Keratinocyte (primary cell): ENCODE measurements at regions not wholly inside any gene's neighbourhood (a gene's known extent, or its start where the extent isn't known, plus 50 kb on each side); places are given as distances from the start of the nearest gene placed in this dataset.

Experiments used
- DNase-seq: peaks from one replicate; pipeline ENCODE4 v3.0.0-alpha.2; 2011; ENCODE audit warnings: low read depth, missing footprints, low spot score
- FAIRE-seq: peaks from 2 replicates; lab custom pipeline; 2011; peaks lifted over from hg19 to GRCh38; lab: Jason Lieb, UNC
- H2AFZ ChIP-seq: 2 replicates; pipeline ENCODE4 v1.6.0; 2012; ENCODE audit warnings: low read length, control low read depth, inconsistent platforms; ENCODE audit not compliant: control insufficient read depth
- H3K27ac ChIP-seq: 2 replicates; pipeline ENCODE4 v1.5.1; 2011; ENCODE audit warnings: low read length; ENCODE audit not compliant: control insufficient read depth, insufficient read depth
- H3K27me3 ChIP-seq: 3 replicates; pipeline ENCODE4 v1.6.0; 2011; ENCODE audit warnings: low read length; ENCODE audit not compliant: control insufficient read depth, insufficient read depth; ENCODE audit errors: extremely low read depth
- H3K36me3 ChIP-seq, 2 experiments: 2 replicates in 1 of 2; 3 replicates in 1 of 2; pipeline ENCODE4 v1.5.1; 2011; ENCODE audit warnings: low read length in 2 of 2, mild to moderate bottlenecking in 1 of 2; ENCODE audit not compliant: control insufficient read depth in 2 of 2, insufficient read depth in 2 of 2; ENCODE audit errors: extremely low read depth in 1 of 2
- H3K4me1 ChIP-seq: 3 replicates; pipeline ENCODE4 v1.5.1; 2011; ENCODE audit warnings: low read length; ENCODE audit not compliant: control insufficient read depth, insufficient read depth; ENCODE audit errors: extremely low read depth
- H3K4me2 ChIP-seq: 3 replicates; pipeline ENCODE4 v1.6.0; 2011; ENCODE audit warnings: low read depth, low read length; ENCODE audit not compliant: control insufficient read depth, insufficient read depth; ENCODE audit errors: extremely low read depth
- H3K4me3 ChIP-seq, 3 experiments: fragments of 200-600 bp in 1 of 3; sonication (generic) in 1 of 3; 2 replicates in 2 of 3; 3 replicates in 1 of 3; pipeline ENCODE4 v1.5.1; 2011 to 2016; ENCODE audit warnings: low read length in 3 of 3, mild to moderate bottlenecking in 3 of 3, control low read depth in 2 of 3, inconsistent platforms in 1 of 3, low read depth in 1 of 3, mixed read lengths in 1 of 3, mixed run types in 1 of 3, moderate library complexity in 1 of 3; ENCODE audit not compliant: control insufficient read depth in 2 of 3, insufficient read depth in 2 of 3; ENCODE audit errors: extremely low read depth in 1 of 3
- H3K79me2 ChIP-seq: 2 replicates; pipeline ENCODE4 v1.6.0; 2012; ENCODE audit warnings: low read length; ENCODE audit not compliant: control insufficient read depth, insufficient read depth
- H3K9ac ChIP-seq: 3 replicates; pipeline ENCODE4 v1.6.0; 2011; ENCODE audit warnings: low read length; ENCODE audit not compliant: control insufficient read depth, insufficient read depth; ENCODE audit errors: extremely low read depth
- H3K9me1 ChIP-seq: 3 replicates; pipeline ENCODE4 v1.6.0; 2011; ENCODE audit warnings: low read length; ENCODE audit not compliant: control insufficient read depth, insufficient read depth; ENCODE audit errors: extremely low read depth
- H3K9me3 ChIP-seq: 2 replicates; pipeline ENCODE4 v1.5.1; 2012; ENCODE audit warnings: low read depth, low read length; ENCODE audit not compliant: control insufficient read depth
- H4K20me1 ChIP-seq: 3 replicates; pipeline ENCODE4 v1.6.0; 2011; ENCODE audit warnings: low read length; ENCODE audit not compliant: control insufficient read depth, insufficient read depth; ENCODE audit errors: extremely low read depth
- CTCF ChIP-seq, 3 experiments: IDR thresholded peaks in 1 of 3; conservative IDR thresholded peaks in 1 of 3; optimal IDR thresholded peaks in 1 of 3; 2 replicates in 2 of 3; 3 replicates in 1 of 3; pipeline versions ENCODE3 to v1.5.1; 2011; ENCODE audit warnings: low read length in 3 of 3, mild to moderate bottlenecking in 3 of 3, moderate library complexity in 2 of 3, control low read depth in 1 of 3, inconsistent platforms in 1 of 3; ENCODE audit not compliant: insufficient read depth in 2 of 3; ENCODE audit errors: extremely low read depth in 1 of 3
- EZH2 ChIP-seq: IDR thresholded peaks from one replicate; pipeline ENCODE4 v1.6.1; 2012; ENCODE audit warnings: inconsistent platforms, mild to moderate bottlenecking, low read length, moderate library complexity
- dilution Hi-C: fragments of 300-500 bp; cut with MboI; formaldehyde crosslinking; loops from one replicate; pipeline ENCODE4 v1.7.0; 2020; ENCODE audit warnings: low sequenced_read_pairs; ENCODE audit not compliant: extremely low pct_ligation_motif_present

GRCh38 chr5:159548517-159548916, 218.2 kb upstream of the IL12B start:
- Histone ChIP-seq H3K27ac (no peak overlapping the region), H3K27me3 (no peaks in the 10 kb centered on the region), H4K20me1 (no peaks in the 10 kb centered on the region), H3K4me2 (no peak overlapping the region), H3K79me2 (no peaks in the 10 kb centered on the region), H3K9me3 (no peaks in the 10 kb centered on the region), H3K9ac (no peak overlapping the region), H3K36me3 (no peaks in the 10 kb centered on the region), H3K4me1 (peaks cover 11% of the 10 kb centered on the region), H2AFZ (no peak overlapping the region), H3K9me1 (no peaks in the 10 kb centered on the region), H3K4me3 (no peak overlapping the region)
- dilution Hi-C loops, result no loop called here
- no peak for TF ChIP-seq EZH2
- no peak for TF ChIP-seq CTCF (optimal IDR thresholded peaks at IDR 0.05 in 1 of 3, IDR thresholded peaks at IDR 0.05 in 1 of 3, conservative IDR thresholded peaks at IDR 0.05 in 1 of 3; ENCODE audit: extremely low read depth in 1 of 3, insufficient read depth in 2 of 3, low read length in 3 of 3)
- no peak for FAIRE-seq
- no peak for DNase-seq

- no peak overlapping the region for H2AFZ ChIP-seq
- no peak overlapping the region for H3K4me3 ChIP-seq
- H3K27me3 ChIP-seq, result no peaks in the 10 kb centered on the region
- no peaks in the 10 kb centered on the region for H3K79me2 ChIP-seq
- H3K9ac ChIP-seq, result no peak overlapping the region
- H4K20me1 ChIP-seq, result no peaks in the 10 kb centered on the region
- FAIRE-seq (no peak), DNase-seq (no peak)
- no peaks in the 10 kb centered on the region for H3K9me3 ChIP-seq
- no peak overlapping the region for H3K27ac ChIP-seq
- no peak for TF ChIP-seq EZH2
- TF ChIP-seq CTCF (optimal IDR thresholded peaks at IDR 0.05 in 1 of 3, IDR thresholded peaks at IDR 0.05 in 1 of 3, conservative IDR thresholded peaks at IDR 0.05 in 1 of 3; ENCODE audit: extremely low read depth in 1 of 3, insufficient read depth in 2 of 3, low read length in 3 of 3), result no peak
- no peaks in the 10 kb centered on the region for H3K36me3 ChIP-seq
- H3K4me1 ChIP-seq, result peaks cover 7% of the 10 kb centered on the region
- H3K9me1 ChIP-seq, result no peaks in the 10 kb centered on the region
- no peak overlapping the region for H3K4me2 ChIP-seq
- dilution Hi-C loops, result no loop called here
Measured at GRCh38 chr5:159549046-159549445, 218.8 kb upstream of the IL12B start.
